Muscle layer of duodenum (tissue), 2 donors: ENCODE measurements at regions not wholly inside any gene's neighbourhood (a gene's known extent, or its start where the extent isn't known, plus 50 kb on each side); places are given as distances from the start of the nearest gene placed in this dataset.

ENCODE experiments used
- H3K27ac ChIP-seq: one replicate; pipeline ENCODE4 v1.7.0; 2013; ENCODE audit warnings: mild to moderate bottlenecking, low read length
- H3K27me3 ChIP-seq: one replicate; pipeline ENCODE4 v1.7.0; 2013; ENCODE audit warnings: low read depth, mild to moderate bottlenecking, control low read depth, low read length
- H3K36me3 ChIP-seq, 2 donors: one replicate each; pipeline ENCODE4 v1.7.0; 2013; ENCODE audit warnings: low read length in 2 of 2, control low read depth in 1 of 2, mild to moderate bottlenecking in 1 of 2; ENCODE audit not compliant: insufficient read depth in 2 of 2, control insufficient read depth in 1 of 2
- H3K4me1 ChIP-seq, 2 donors: one replicate each; pipeline ENCODE4 v1.7.0; 2013; ENCODE audit warnings: low read length in 2 of 2, mild to moderate bottlenecking in 2 of 2, control low read depth in 1 of 2, moderate library complexity in 1 of 2; ENCODE audit not compliant: insufficient read depth in 2 of 2, control insufficient read depth in 1 of 2
- H3K4me3 ChIP-seq, 2 donors: one replicate each; pipeline ENCODE4 v1.7.0; 2013; ENCODE audit warnings: low read length in 2 of 2, low read depth in 1 of 2, mild to moderate bottlenecking in 1 of 2
- H3K9me3 ChIP-seq, 2 donors: one replicate each; pipeline ENCODE4 v1.7.0; 2013; ENCODE audit warnings: low read length in 2 of 2, control low read depth in 1 of 2, mild to moderate bottlenecking in 1 of 2; ENCODE audit not compliant: control insufficient read depth in 1 of 2
- donor health status: healthy.

DNA sequence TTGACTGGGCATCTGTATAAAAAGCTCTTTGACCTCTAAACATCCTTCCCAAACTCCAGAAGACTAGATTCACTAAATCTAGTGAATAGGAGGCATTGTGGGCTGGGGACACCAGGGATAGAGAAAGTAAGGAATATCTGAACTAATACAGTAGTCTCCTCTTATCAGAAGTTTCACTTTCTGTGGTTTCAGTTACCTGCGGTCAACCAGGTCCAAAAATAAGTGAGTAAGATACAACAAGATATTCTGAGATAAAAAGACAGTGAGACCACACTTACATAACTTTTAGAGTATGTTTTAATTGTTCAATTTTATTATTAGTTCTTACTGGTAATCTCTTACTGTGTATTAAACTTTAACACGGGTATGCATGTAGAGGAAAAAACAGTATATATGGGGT is 376.5 kb downstream of the HNRNPD start:
- Histone ChIP-seq H3K9me3 (peaks cover 0 to 2% of the 10 kb centered on the region in 2 donors), H3K27me3 (no peaks in the 10 kb centered on the region), H3K4me3 (no peak overlapping the region), H3K4me1 (no peaks in the 10 kb centered on the region), H3K27ac (no peak overlapping the region), H3K36me3 (no peaks in the 10 kb centered on the region)

DNA sequence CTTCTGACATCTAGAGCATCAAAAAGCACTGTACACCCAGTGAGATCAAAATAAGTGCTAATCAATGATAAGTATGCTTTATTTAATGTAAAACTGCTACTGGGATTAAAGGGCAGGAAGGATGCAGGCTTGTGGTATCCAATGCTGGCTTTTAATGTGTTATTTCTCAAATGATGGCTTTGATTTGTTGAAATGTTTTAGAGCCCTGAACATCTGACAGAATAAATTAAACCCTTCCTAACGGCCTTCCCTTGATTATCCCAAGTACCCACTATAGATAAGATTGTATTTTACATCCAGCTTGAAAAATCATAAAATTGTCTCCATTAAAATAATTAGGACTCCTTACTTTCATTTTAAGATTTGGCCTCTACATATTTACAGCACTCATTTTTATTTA is 382.9 kb downstream of the HNRNPD start:
- H3K4me1 ChIP-seq = no peaks in the 10 kb centered on the region
- H3K9me3 ChIP-seq = no peaks in the 10 kb centered on the region
- no peak overlapping the region for H3K27ac ChIP-seq
- no peaks in the 10 kb centered on the region for H3K27me3 ChIP-seq
- no peaks in the 10 kb centered on the region for H3K36me3 ChIP-seq
- no peak overlapping the region for H3K4me3 ChIP-seq

DNA sequence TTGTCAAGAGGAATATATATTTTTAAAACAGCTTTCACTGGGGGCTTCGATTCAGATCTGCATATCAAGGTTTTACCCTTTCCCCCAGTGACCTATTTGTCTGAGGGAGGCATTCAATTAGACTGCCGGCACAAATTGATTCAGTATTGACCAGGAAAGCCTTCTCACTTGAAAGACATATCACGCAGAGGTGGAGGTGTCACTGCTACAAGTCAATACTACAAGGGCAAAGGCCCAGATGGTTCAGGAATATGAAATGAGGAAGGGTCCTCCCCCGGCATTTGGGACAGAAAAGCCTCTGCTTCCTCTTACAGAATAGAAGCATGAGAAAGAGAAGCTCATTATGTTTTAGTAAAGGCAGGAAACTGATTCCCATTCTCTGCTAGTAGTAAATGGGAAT is 383.6 kb downstream of the HNRNPD start:
- Histone ChIP-seq H3K27ac (no peak overlapping the region), H3K9me3 (no peaks in the 10 kb centered on the region), H3K4me1 (no peaks in the 10 kb centered on the region), H3K36me3 (no peaks in the 10 kb centered on the region), H3K27me3 (no peaks in the 10 kb centered on the region), H3K4me3 (no peak overlapping the region)

GRCh38 chr4:81989202-81989601 is 384.6 kb downstream of the HNRNPD start:
- Histone ChIP-seq H3K36me3 (no peaks in the 10 kb centered on the region), H3K27me3 (no peaks in the 10 kb centered on the region), H3K4me3 (no peak overlapping the region), H3K9me3 (no peaks in the 10 kb centered on the region), H3K27ac (no peak overlapping the region), H3K4me1 (no peaks in the 10 kb centered on the region)

DNA sequence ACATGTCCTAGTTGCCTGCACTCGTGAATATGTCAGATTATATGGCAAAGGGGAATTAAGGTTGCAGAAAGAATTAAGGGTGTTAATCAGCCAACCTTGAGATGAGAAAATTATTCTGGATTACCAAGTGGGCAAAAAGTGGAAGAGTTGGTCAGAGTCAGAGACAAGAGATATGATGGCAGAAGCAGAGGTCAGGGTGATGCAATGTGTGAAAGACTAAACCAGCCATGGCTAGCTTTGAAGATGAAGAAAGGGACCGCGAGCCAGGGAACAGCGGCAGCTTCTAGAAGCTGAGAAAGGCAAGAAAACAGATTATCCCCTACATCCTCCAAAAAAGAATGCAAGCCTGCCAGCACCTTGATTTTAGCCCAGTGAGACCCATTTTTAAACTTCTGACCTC is 385.6 kb downstream of the HNRNPD start:
- Histone ChIP-seq H3K4me3 (no peak overlapping the region), H3K27me3 (no peaks in the 10 kb centered on the region), H3K9me3 (no peaks in the 10 kb centered on the region), H3K36me3 (no peaks in the 10 kb centered on the region), H3K27ac (no peak overlapping the region), H3K4me1 (no peaks in the 10 kb centered on the region)

- Histone ChIP-seq H3K27ac (no peak overlapping the region), H3K27me3 (no peaks in the 10 kb centered on the region), H3K9me3 (no peaks in the 10 kb centered on the region), H3K4me1 (no peaks in the 10 kb centered on the region), H3K4me3 (no peak overlapping the region), H3K36me3 (no peaks in the 10 kb centered on the region)
These were observed 389.0 kb downstream of the HNRNPD start for GRCh38 chr4:81984746-81985145.

DNA sequence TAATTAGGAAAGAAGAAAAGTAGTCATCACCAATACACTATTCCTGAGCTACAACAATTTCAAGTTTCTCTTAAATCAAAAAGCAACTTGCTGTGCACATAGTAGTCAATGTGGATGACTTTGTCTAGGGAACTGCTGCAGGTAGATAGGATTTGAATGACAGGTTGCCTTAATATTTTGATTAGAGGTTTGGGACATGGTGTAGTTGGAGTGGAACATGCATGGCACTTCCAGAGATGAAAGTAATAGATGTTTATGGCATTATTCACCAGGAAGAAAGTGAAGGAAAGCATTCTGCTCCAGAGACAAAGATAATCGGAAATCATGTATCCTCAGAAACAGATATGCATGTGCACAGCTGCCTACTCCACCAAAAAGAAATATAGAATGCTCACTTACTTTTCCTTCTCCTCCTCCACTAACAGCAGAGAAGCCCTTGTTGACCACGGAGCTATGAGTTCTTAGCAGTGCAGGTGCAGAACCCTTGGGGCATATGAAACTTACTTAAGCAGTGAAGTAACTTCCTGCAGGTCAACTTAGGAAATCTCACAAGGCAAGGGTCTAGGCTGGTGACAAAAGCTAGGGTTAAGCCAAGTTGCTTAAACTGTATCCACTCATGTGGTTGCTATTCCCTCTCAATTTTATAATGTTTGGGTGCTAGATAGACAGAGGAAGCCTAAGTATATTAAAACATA is 390.8 kb downstream of the HNRNPD start:
- H3K27ac ChIP-seq = no peak overlapping the region
- H3K4me3 ChIP-seq = no peak overlapping the region
- no peaks in the 10 kb centered on the region for H3K9me3 ChIP-seq
- no peaks in the 10 kb centered on the region for H3K36me3 ChIP-seq
- H3K27me3 ChIP-seq = no peaks in the 10 kb centered on the region
- no peaks in the 10 kb centered on the region for H3K4me1 ChIP-seq

DNA sequence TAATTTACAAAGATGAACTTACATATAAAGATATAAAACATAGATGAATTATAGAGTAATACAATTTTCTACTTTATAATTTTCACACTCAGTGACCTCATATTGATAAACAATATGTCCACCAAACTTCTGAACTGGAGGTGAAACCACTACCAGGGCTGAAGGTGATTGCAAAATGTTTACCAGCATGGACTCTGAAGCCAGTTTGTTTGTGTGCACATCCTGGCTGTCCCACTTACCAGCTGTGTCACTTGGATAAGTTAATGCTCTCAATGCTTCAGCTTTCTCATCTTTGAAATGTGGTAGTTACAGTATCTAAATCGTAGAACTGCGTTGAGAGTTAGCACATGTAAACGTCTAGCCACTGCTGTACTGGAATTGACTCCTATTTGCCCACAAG is 392.6 kb downstream of the HNRNPD start:
- Histone ChIP-seq H3K27me3 (no peaks in the 10 kb centered on the region), H3K4me1 (no peaks in the 10 kb centered on the region), H3K36me3 (no peaks in the 10 kb centered on the region), H3K27ac (no peak overlapping the region), H3K9me3 (no peaks in the 10 kb centered on the region), H3K4me3 (no peak overlapping the region)

DNA sequence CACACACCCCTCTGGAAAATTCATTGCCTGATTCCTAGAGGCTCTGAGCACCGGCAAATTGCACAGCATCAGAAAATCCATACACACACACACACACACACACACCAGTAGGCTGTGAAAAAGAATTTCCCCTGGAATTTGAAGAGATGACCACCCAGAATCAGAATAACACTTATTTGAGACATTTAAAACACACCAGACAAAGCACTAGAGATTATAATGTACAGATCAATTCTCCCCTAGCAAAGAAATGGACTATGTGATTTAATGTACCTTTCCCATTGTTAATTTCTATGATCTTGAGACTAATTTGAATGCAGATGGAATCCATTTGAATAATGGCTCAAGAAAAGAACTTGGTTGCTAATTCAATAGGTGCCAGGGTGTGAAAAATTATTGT is 399.3 kb downstream of the HNRNPD start:
- Histone ChIP-seq H3K4me3 (no peak overlapping the region), H3K9me3 (no peaks in the 10 kb centered on the region), H3K4me1 (no peaks in the 10 kb centered on the region), H3K27me3 (no peaks in the 10 kb centered on the region), H3K36me3 (no peaks in the 10 kb centered on the region), H3K27ac (no peak overlapping the region)

DNA sequence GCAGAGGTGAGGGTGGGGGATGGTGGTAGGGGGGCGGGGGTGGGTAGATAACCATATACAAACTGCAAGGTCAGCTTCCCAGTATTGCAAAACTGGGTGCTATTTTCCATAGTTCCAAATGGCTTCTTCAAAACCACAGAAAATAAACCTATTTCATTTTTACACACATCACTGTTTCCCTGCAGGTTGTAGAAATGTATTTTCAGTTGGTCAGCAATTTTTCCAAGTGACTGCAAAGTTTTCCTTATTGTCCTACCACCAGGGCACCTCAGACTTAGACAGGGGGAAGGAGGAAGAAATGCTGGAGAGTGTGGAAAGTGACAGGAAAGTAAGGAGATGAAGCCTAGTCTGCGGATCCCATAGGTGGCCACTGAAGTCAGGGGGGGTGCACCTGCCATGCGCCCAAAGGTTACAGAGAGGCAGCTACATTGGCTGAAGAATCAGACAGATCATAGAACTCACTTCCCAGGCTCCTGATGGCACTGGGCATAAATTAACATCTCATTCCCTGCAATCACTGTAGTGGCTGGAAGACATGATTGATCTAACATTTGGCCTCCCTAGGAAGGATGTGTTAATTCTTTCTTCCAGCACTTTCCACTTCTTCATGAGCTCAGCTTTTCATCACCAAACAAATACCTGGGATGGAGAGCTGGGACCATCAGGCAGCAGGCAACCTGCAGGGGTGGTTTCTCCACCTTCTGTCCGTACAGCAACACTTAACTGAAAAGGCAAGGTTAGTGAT is 402.0 kb downstream of the HNRNPD start:
- no peaks in the 10 kb centered on the region for H3K27me3 ChIP-seq
- H3K4me1 ChIP-seq = no peaks in the 10 kb centered on the region
- no peak overlapping the region for H3K4me3 ChIP-seq
- H3K36me3 ChIP-seq = no peaks in the 10 kb centered on the region
- no peaks in the 10 kb centered on the region for H3K9me3 ChIP-seq
- no peak overlapping the region for H3K27ac ChIP-seq

GRCh38 chr4:81971061-81971460 is 402.7 kb downstream of the HNRNPD start:
- H3K27me3 ChIP-seq = no peaks in the 10 kb centered on the region
- no peaks in the 10 kb centered on the region for H3K36me3 ChIP-seq
- H3K27ac ChIP-seq = no peak overlapping the region
- H3K9me3 ChIP-seq = no peaks in the 10 kb centered on the region
- H3K4me3 ChIP-seq = no peak overlapping the region
- H3K4me1 ChIP-seq = no peaks in the 10 kb centered on the region

DNA sequence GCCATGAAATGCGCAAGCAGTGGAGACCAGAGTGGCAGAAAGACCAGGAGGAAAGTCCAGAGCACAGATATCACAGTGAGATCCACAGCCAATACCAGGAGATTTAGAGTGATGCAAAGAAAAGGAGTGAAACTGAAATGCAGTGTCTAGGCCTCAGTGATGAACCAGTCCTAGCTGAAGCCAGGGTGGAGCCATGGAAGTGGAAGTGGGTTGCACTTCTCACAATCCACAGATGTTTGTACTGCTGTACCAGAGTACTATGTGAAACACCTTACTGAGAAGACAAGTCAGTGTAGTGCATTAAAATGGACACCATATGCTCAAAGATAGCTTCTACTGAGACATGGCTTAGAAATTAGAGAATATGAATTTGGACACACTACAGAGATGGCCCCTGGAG is 403.3 kb downstream of the HNRNPD start:
- H3K36me3 ChIP-seq = no peaks in the 10 kb centered on the region
- no peak overlapping the region for H3K27ac ChIP-seq
- no peak overlapping the region for H3K4me3 ChIP-seq
- no peaks in the 10 kb centered on the region for H3K4me1 ChIP-seq
- H3K9me3 ChIP-seq = no peaks in the 10 kb centered on the region
- H3K27me3 ChIP-seq = no peaks in the 10 kb centered on the region
